CD14-positive monocyte (primary cell): ENCODE measurements at regions not wholly inside any gene's neighbourhood (a gene's known extent, or its start where the extent isn't known, plus 50 kb on each side); places are given as distances from the start of the nearest gene placed in this dataset.

Experiments used
- DNase-seq, 3 donors: peaks; one replicate each; pipeline ENCODE4 v3.0.0-alpha.2; 2011 to 2022
- H2AFZ ChIP-seq: 2 replicates; pipeline ENCODE4 v1.6.0; 2012; ENCODE audit warnings: mild to moderate bottlenecking, low read depth, low read length, inconsistent platforms; ENCODE audit not compliant: insufficient read depth, poor library complexity, severe bottlenecking
- H3K27ac ChIP-seq, 2 donors: 1 replicate in 1 of 2; 2 replicates in 1 of 2; pipeline ENCODE4 v1.5.1; 2012 to 2013; ENCODE audit warnings: low read length in 2 of 2, control low read depth in 1 of 2, inconsistent platforms in 1 of 2, low read depth in 1 of 2, mild to moderate bottlenecking in 1 of 2
- H3K27me3 ChIP-seq, 2 donors: one replicate each; pipeline versions ENCODE4 v1.6.0 to v1.6.1; 2011 to 2013; ENCODE audit warnings: low read length in 2 of 2; ENCODE audit not compliant: control insufficient read depth in 2 of 2, insufficient read depth in 2 of 2
- H3K36me3 ChIP-seq, 2 donors: replicated peaks in 1 of 2; 1 replicate in 1 of 2; 2 replicates in 1 of 2; pipeline versions ENCODE4 v1.5.1 to v1.6.1; 2012 to 2013; ENCODE audit warnings: low read length in 2 of 2, control low read depth in 1 of 2, inconsistent platforms in 1 of 2, mild to moderate bottlenecking in 1 of 2; ENCODE audit not compliant: insufficient read depth in 2 of 2, control insufficient read depth in 1 of 2
- H3K4me1 ChIP-seq, 2 donors: 1 replicate in 1 of 2; 2 replicates in 1 of 2; pipeline versions ENCODE4 v1.5.1 to v1.6.1; 2012 to 2013; ENCODE audit warnings: low read length in 2 of 2, control low read depth in 1 of 2, inconsistent platforms in 1 of 2, mild to moderate bottlenecking in 1 of 2, moderate library complexity in 1 of 2; ENCODE audit not compliant: insufficient read depth in 2 of 2, control insufficient read depth in 1 of 2
- H3K4me2 ChIP-seq: replicated peaks from 2 replicates; pipeline ENCODE3; 2012; ENCODE audit warnings: low read length, moderate library complexity, mild to moderate bottlenecking; ENCODE audit not compliant: poor library complexity, severe bottlenecking; ENCODE audit errors: extremely low read depth
- H3K4me3 ChIP-seq, 3 experiments: fragments of 200-600 bp in 1 of 3; sonication (generic) in 1 of 3; replicated peaks in 1 of 3; 1 replicate in 2 of 3; 2 replicates in 1 of 3; pipeline ENCODE4 v1.5.1; 2011 to 2013; ENCODE audit warnings: low read length in 3 of 3, mild to moderate bottlenecking in 3 of 3, control low read depth in 2 of 3, low read depth in 2 of 3, inconsistent platforms in 1 of 3, moderate library complexity in 1 of 3
- H3K79me2 ChIP-seq: 2 replicates; pipeline ENCODE4 v1.6.0; 2012; ENCODE audit warnings: mild to moderate bottlenecking, control low read depth, inconsistent platforms, low read length, moderate library complexity; ENCODE audit not compliant: insufficient read depth
- H3K9ac ChIP-seq: 2 replicates; pipeline ENCODE4 v1.6.0; 2017; ENCODE audit warnings: low read length, mild to moderate bottlenecking; ENCODE audit not compliant: insufficient read depth, poor library complexity, severe bottlenecking
- H3K9me3 ChIP-seq, 2 donors: replicated peaks in 1 of 2; 1 replicate in 1 of 2; 2 replicates in 1 of 2; pipeline versions ENCODE4 v1.5.1 to v1.6.1; 2012 to 2013; ENCODE audit warnings: low read length in 2 of 2, control low read depth in 1 of 2; ENCODE audit not compliant: control insufficient read depth in 1 of 2, insufficient read depth in 1 of 2
- H4K20me1 ChIP-seq: 2 replicates; pipeline ENCODE4 v1.6.0; 2012; ENCODE audit warnings: mild to moderate bottlenecking, low read length, control low read depth, moderate library complexity; ENCODE audit not compliant: insufficient read depth
- H3K27ac Mint-ChIP-seq, 7 donors: one replicate each; pipeline ENCODE4 v1.8.0; 2020; ENCODE audit warnings: mild to moderate bottlenecking in 7 of 7, mixed read lengths in 7 of 7, moderate library complexity in 6 of 7, inconsistent platforms in 2 of 7
- H3K27me3 Mint-ChIP-seq, 3 donors: one replicate each; pipeline ENCODE4 v1.8.0; 2021 to 2022; ENCODE audit warnings: low read depth in 3 of 3, mild to moderate bottlenecking in 3 of 3, mixed read lengths in 3 of 3, moderate library complexity in 3 of 3, inconsistent platforms in 1 of 3
- H3K36me3 Mint-ChIP-seq, 2 donors: one replicate each; pipeline ENCODE4 v1.8.0; 2020; ENCODE audit warnings: mixed read lengths in 2 of 2, inconsistent platforms in 1 of 2, mild to moderate bottlenecking in 1 of 2
- H3K4me1 Mint-ChIP-seq: one replicate; pipeline ENCODE4 v1.8.0; 2020; ENCODE audit warnings: mild to moderate bottlenecking, mixed read lengths
- H3K4me3 Mint-ChIP-seq, 2 donors: one replicate each; pipeline ENCODE4 v1.8.0; 2020; ENCODE audit warnings: mild to moderate bottlenecking in 2 of 2, mixed read lengths in 2 of 2, moderate library complexity in 1 of 2
- H3K9me3 Mint-ChIP-seq, 7 donors: one replicate each; pipeline ENCODE4 v1.8.0; 2020 to 2022; ENCODE audit warnings: mixed read lengths in 7 of 7, mild to moderate bottlenecking in 6 of 7, moderate library complexity in 6 of 7, inconsistent platforms in 2 of 7
- WGBS: methylation state at CpG from one replicate; pipeline ENCODE4 v1.1.5; 2013; ENCODE audit warnings: missing lambda C conversion rate; ENCODE audit not compliant: insufficient coverage; 5-methylcytosine and 5-hydroxymethylcytosine counted together
- intact Hi-C, 2 donors: fragments of 100-400 bp; cut with micrococcal nuclease; formaldehyde crosslinking; loops; one replicate each; pipeline versions ENCODE4 v1.15.0 to v1.15.1; 2023
- TF ChIP-seq, protein P1 (sequence below): fragments of 200-600 bp; IDR thresholded peaks from one replicate; pipeline ENCODE4 v1.8.0; 2022; ENCODE audit warnings: antibody characterized with exemption, mild to moderate bottlenecking

DNA sequence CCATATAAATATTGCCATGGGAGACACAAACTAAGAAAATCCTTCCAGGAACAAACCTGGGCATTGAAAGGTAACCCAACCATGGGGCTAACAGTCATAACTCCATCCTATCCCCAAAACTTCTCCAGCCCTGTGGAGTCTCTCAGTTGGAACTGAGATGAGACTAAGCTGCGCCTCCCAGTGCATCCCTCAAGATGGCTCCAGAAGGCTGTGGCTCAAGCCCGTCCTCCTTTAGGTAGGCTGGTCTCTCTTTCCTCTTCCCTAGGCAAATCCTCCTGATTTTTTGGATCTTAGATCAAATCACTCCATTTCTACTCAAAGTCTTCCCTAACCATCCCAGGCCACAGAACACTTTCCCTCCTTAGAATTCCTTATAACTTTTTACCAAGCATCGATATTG, 364.3 kb upstream of the CCDC196 start:
- H4K20me1 ChIP-seq, result no peaks in the 10 kb centered on the region
- no peaks in the 10 kb centered on the region for H3K9me3 ChIP-seq
- H3K27ac Mint-ChIP-seq, result no peak overlapping the region
- H3K4me2 ChIP-seq, result no peak overlapping the region
- no peaks in the 10 kb centered on the region for H3K79me2 ChIP-seq
- no peaks in the 10 kb centered on the region for H3K4me1 ChIP-seq
- TF ChIP-seq, protein P1, sequence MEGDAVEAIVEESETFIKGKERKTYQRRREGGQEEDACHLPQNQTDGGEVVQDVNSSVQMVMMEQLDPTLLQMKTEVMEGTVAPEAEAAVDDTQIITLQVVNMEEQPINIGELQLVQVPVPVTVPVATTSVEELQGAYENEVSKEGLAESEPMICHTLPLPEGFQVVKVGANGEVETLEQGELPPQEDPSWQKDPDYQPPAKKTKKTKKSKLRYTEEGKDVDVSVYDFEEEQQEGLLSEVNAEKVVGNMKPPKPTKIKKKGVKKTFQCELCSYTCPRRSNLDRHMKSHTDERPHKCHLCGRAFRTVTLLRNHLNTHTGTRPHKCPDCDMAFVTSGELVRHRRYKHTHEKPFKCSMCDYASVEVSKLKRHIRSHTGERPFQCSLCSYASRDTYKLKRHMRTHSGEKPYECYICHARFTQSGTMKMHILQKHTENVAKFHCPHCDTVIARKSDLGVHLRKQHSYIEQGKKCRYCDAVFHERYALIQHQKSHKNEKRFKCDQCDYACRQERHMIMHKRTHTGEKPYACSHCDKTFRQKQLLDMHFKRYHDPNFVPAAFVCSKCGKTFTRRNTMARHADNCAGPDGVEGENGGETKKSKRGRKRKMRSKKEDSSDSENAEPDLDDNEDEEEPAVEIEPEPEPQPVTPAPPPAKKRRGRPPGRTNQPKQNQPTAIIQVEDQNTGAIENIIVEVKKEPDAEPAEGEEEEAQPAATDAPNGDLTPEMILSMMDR, result no peak
- no peaks in the 10 kb centered on the region for H3K36me3 ChIP-seq
- 90% methylated on average over 2 of the region's 3 CpGs for WGBS
- no peak for DNase-seq
- H3K27me3 Mint-ChIP-seq, result peaks cover 0 to 2% (median 0%) of the 10 kb centered on the region in 3 donors
- H2AFZ ChIP-seq, result no peak overlapping the region
- no peak overlapping the region for H3K4me3 ChIP-seq
- no peaks in the 10 kb centered on the region for H3K36me3 Mint-ChIP-seq
- H3K27me3 ChIP-seq, result no peaks in the 10 kb centered on the region
- no peak overlapping the region for H3K27ac ChIP-seq
- H3K4me3 Mint-ChIP-seq, result no peak overlapping the region
- peaks cover 1 to 10% (median 5%) of the 10 kb centered on the region in 7 donors for H3K9me3 Mint-ChIP-seq
- no peaks in the 10 kb centered on the region for H3K4me1 Mint-ChIP-seq
- H3K9ac ChIP-seq, result no peak overlapping the region
- intact Hi-C loops, result no loop called here

DNA sequence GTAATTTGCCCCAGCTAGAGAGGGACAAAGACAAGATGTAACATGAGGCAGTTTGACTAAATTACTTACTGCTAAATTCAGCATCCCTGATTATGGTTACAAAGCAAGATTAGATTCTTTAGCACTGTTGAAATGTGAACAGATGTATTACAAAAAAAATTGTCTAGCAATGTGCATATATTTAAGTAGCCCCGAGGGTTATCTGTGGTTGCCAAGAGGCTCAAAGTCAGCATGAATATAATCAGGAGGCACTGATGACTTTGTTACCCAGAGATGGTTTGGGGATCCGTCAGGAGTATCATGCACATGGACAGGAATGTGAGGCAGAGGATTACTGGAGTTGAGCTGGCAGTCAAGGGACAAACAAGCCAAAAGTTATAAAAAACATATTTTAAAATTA, 356.9 kb upstream of the CCDC196 start:
- Histone ChIP-seq H3K79me2 (no peaks in the 10 kb centered on the region), H3K27me3 (no peaks in the 10 kb centered on the region), H3K4me1 (no peaks in the 10 kb centered on the region), H2AFZ (no peak overlapping the region), H4K20me1 (no peaks in the 10 kb centered on the region), H3K9me3 (no peaks in the 10 kb centered on the region), H3K4me3 (no peak overlapping the region), H3K27ac (no peak overlapping the region), H3K9ac (no peak overlapping the region), H3K36me3 (no peaks in the 10 kb centered on the region), H3K4me2 (no peak overlapping the region)
- 100% methylated on average over 1 of the region's 2 CpGs for WGBS
- intact Hi-C loops, result no loop called here
- TF ChIP-seq, protein P1, result no peak
- Mint-ChIP-seq H3K4me3 (no peak overlapping the region), H3K4me1 (no peaks in the 10 kb centered on the region), H3K36me3 (no peaks in the 10 kb centered on the region), H3K9me3 (peaks cover 0 to 2% (median 0%) of the 10 kb centered on the region in 7 donors), H3K27ac (no peak overlapping the region), H3K27me3 (peaks cover 0 to 1% (median 0%) of the 10 kb centered on the region in 3 donors)
- DNase-seq, result no peak
